Panc1 (cell line): ENCODE measurements at regions not wholly inside any gene's neighbourhood (a gene's known extent, or its start where the extent isn't known, plus 50 kb on each side); places are given as distances from the start of the nearest gene placed in this dataset.

Experiments
- ATAC-seq: fragments of 200-7000 bp; cut with Tn5 transposase; 2 replicates; pipeline ENCODE4 v1.9.1; 2020; ENCODE audit warnings: mild to moderate bottlenecking, moderate library complexity
- BruUV-seq: library from RNA; stranded (reverse); fragments of 400-500 nt; replicated peaks from 2 replicates; lab custom pipeline; 2021; lab: Mats Ljungman, UMichigan
- CTCF ChIA-PET: fragments of 300-600 bp; sonication (Branson Sonifier 250); formaldehyde crosslinking; loops from one replicate; lab custom pipeline; 2022; ENCODE audit warnings: antibody characterized with exemption; lab: Charles Lee
- POLR2A ChIA-PET: fragments of 300-600 bp; sonication (Branson Sonifier 250); formaldehyde crosslinking; loops from one replicate; lab custom pipeline; 2022; ENCODE audit warnings: antibody characterized with exemption; lab: Charles Lee
- DNase-seq: peaks from one replicate; pipeline ENCODE4 v3.0.0-alpha.2; 2010; ENCODE audit warnings: low read depth, low spot score
- H3K27ac ChIP-seq: 2 replicates; pipeline ENCODE4 v1.5.1; 2011; ENCODE audit warnings: mild to moderate bottlenecking, low read length, inconsistent platforms
- H3K27me3 ChIP-seq: fragments of 200-500 bp; sonication (Bioruptor generic); 2 replicates; pipeline ENCODE4 v1.6.0; 2014; ENCODE audit warnings: low read length, inconsistent platforms; ENCODE audit not compliant: control insufficient read depth, insufficient read depth
- H3K36me3 ChIP-seq: fragments of 200-500 bp; sonication (Bioruptor generic); 2 replicates; pipeline ENCODE4 v1.5.1; 2014; ENCODE audit warnings: inconsistent platforms, mild to moderate bottlenecking, low read length, moderate library complexity; ENCODE audit not compliant: control insufficient read depth, insufficient read depth
- H3K4me1 ChIP-seq: 2 replicates; pipeline ENCODE4 v1.5.1; 2011; ENCODE audit warnings: inconsistent platforms, mild to moderate bottlenecking, low read length, moderate library complexity; ENCODE audit not compliant: control insufficient read depth, insufficient read depth
- H3K4me3 ChIP-seq, 2 experiments: 2 replicates each; pipeline ENCODE4 v1.5.1; 2011 to 2012; ENCODE audit warnings: low read depth in 2 of 2, low read length in 2 of 2, mild to moderate bottlenecking in 2 of 2, inconsistent platforms in 1 of 2, moderate library complexity in 1 of 2
- H3K9me3 ChIP-seq: fragments of 200-500 bp; sonication (Bioruptor generic); 2 replicates; pipeline ENCODE4 v1.5.1; 2014; ENCODE audit warnings: low read depth, mild to moderate bottlenecking, inconsistent platforms, low read length, moderate library complexity; ENCODE audit not compliant: control insufficient read depth, insufficient read depth
- CTCF ChIP-seq: fragments of 450-650 bp; IDR thresholded peaks from 2 replicates; pipeline ENCODE4 v1.5.1; 2017; ENCODE audit warnings: mild to moderate bottlenecking
- POLR2AphosphoS5 ChIP-seq: IDR thresholded peaks from 2 replicates; pipeline ENCODE4 v1.6.1; 2012; ENCODE audit warnings: mild to moderate bottlenecking, low read depth, low read length, moderate library complexity
- REST ChIP-seq, 2 experiments: IDR thresholded peaks; 2 replicates each; pipeline ENCODE4 v1.6.1; 2011 to 2012; ENCODE audit warnings: low read depth in 2 of 2, control low read depth in 1 of 2, low read length in 1 of 2, mild to moderate bottlenecking in 1 of 2, moderate library complexity in 1 of 2; ENCODE audit not compliant: insufficient read depth in 1 of 2
- SIN3A ChIP-seq: IDR thresholded peaks from 2 replicates; pipeline ENCODE4 v1.6.1; 2012; ENCODE audit warnings: low read depth, mild to moderate bottlenecking, low read length, moderate library complexity, borderline replicate concordance; ENCODE audit not compliant: insufficient read depth
- TCF7L2 ChIP-seq: IDR thresholded peaks from 2 replicates; pipeline ENCODE4 v1.6.1; 2011; ENCODE audit warnings: mild to moderate bottlenecking, low read depth, low read length, inconsistent platforms
- in situ Hi-C: cut with HindIII; loops from 2 replicates; pipeline ENCODE4 v1.10.0; 2016; ENCODE audit warnings: low sequenced_read_pairs, low pct_unique_long_range_greater_than_20kb
- intact Hi-C: fragments of 100-400 bp; cut with micrococcal nuclease; formaldehyde crosslinking; loops from one replicate; pipeline ENCODE4 v1.10.0; 2022; ENCODE audit not compliant: unreplicated experiment

DNA sequence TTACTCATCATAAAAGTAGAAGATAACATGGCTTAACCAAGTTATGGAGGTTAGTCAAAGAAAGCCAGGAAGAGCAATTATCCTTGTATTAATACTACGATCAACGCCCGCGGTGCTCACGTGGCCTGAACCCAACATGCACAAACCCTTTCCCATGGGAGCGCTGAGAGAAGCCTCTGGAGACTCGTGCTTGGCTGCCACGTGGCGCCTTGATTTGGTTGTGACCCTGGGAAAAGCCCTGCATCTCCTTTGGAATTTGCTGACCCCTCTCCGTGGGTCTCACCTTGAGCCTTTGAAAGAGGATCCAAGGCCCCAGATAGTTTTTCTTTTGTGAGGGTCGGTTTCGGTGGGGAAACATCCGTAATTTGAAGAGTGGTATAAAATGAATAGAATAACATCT lies 255.6 kb downstream of the DCDC2C start:
- intact Hi-C loops (loop anchor here (1.0 kb wide), 1 partner anchor 1407 kb away; no protein-coding TSS in a partner anchor), in situ Hi-C loops (no loop called here)
- H3K27ac ChIP-seq: no peak overlapping the region
- H3K36me3 ChIP-seq: no peaks in the 10 kb centered on the region
- H3K4me3 ChIP-seq: no peak overlapping the region
- ATAC-seq (no peak), DNase-seq (no peak)
- no peaks in the 10 kb centered on the region for H3K9me3 ChIP-seq
- peaks cover 3% of the 10 kb centered on the region; the same call in 1 of the 2 replicates for H3K4me1 ChIP-seq
- TF ChIP-seq CTCF (no peak), POLR2AphosphoS5 (no peak), TCF7L2 (no peak), REST (IDR thresholded peaks at IDR 0.05; ENCODE audit: insufficient read depth in 1 of 2, low read depth in 2 of 2, low read length in 1 of 2) (no peak), SIN3A (no peak)
- ChIA-PET POLR2A (no interaction called here), CTCF (interaction anchor here (0.6 kb wide), 1 partner anchor 1955 kb away, joined by 3 read pairs; no protein-coding TSS in a partner anchor)
- BruUV-seq: no TSS peak
- peaks cover 3% of the 10 kb centered on the region; the same call in 1 of the 2 replicates for H3K27me3 ChIP-seq

DNA sequence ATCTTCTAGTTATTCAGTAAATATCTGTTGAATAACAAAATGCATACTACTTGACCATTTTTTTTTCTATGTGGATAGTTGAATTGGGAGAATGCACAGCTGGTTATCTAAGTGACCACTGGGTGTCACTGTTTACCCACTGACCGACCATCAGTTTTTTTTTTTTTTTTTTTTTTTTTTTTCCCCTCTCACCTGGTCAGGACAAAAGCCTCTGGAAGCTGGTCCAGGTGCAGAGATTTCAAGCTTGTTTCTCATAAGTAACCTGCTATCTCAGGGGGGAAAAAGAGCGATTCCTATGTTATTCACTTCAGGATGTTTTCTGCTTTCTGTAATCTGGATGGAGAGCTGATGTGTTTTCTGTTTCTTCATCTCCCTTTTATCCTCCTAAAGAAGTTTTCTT lies 256.0 kb downstream of the DCDC2C start:
- intact Hi-C loops: loop anchor here (1.0 kb wide), 1 partner anchor 1407 kb away; no protein-coding TSS in a partner anchor
- H3K9me3 ChIP-seq: no peaks in the 10 kb centered on the region
- H3K4me3 ChIP-seq: no peak overlapping the region
- peaks cover 3% of the 10 kb centered on the region; the same call in 1 of the 2 replicates for H3K27me3 ChIP-seq
- TF ChIP-seq TCF7L2: no peak
- TF ChIP-seq CTCF: peak; percentile 81
- H3K27ac ChIP-seq: no peak overlapping the region
- in situ Hi-C loops: no loop called here
- peak; percentile 17 for DNase-seq
- no peak for ATAC-seq
- no peaks in the 10 kb centered on the region for H3K36me3 ChIP-seq
- ChIA-PET POLR2A (no interaction called here), CTCF (interaction anchor here (0.6 to 0.7 kb wide), 2 partner anchors 188 to 1955 kb away, joined by 3 to 6 read pairs; no protein-coding TSS in a partner anchor)
- H3K4me1 ChIP-seq: peaks cover 3% of the 10 kb centered on the region; the same call in 1 of the 2 replicates
- BruUV-seq: no TSS peak
